Spleen (tissue), 11 donors: ENCODE measurements at regions not wholly inside any gene's neighbourhood (a gene's known extent, or its start where the extent isn't known, plus 50 kb on each side); places are given as distances from the start of the nearest gene placed in this dataset.

Source experiments
- DNase-seq: peaks from one replicate; pipeline ENCODE4 v3.0.0-alpha.2; 2020
- H3K27ac ChIP-seq, 8 donors: fragments of 200-600 bp; sonication (generic) in 7 of 8; 1 replicate in 4 of 8; 2 replicates in 4 of 8; pipeline versions ENCODE4 v1.5.0 to v1.8.0; 2016 to 2021; ENCODE audit warnings: inconsistent platforms in 4 of 8, mild to moderate bottlenecking in 4 of 8, moderate library complexity in 1 of 8
- H3K27me3 ChIP-seq, 7 donors: fragments of 200-600 bp; sonication (generic) in 6 of 7; replicated peaks in 1 of 7; 1 replicate in 4 of 7; 2 replicates in 3 of 7; pipeline versions ENCODE4 v1.5.0 to v1.8.0; 2016 to 2021; ENCODE audit warnings: inconsistent platforms in 3 of 7, mild to moderate bottlenecking in 1 of 7
- H3K36me3 ChIP-seq, 6 donors: fragments of 200-600 bp; sonication (generic) in 5 of 6; 1 replicate in 4 of 6; 2 replicates in 2 of 6; pipeline versions ENCODE4 v1.5.0 to v1.8.0; 2016 to 2021; ENCODE audit warnings: inconsistent platforms in 2 of 6
- H3K4me1 ChIP-seq, 6 donors: fragments of 200-600 bp; sonication (generic) in 5 of 6; 1 replicate in 3 of 6; 2 replicates in 3 of 6; pipeline versions ENCODE4 v1.5.0 to v1.8.0; 2016 to 2021; ENCODE audit warnings: inconsistent platforms in 3 of 6
- H3K4me3 ChIP-seq, 8 donors: fragments of 200-600 bp; sonication (generic) in 7 of 8; 1 replicate in 4 of 8; 2 replicates in 4 of 8; pipeline versions ENCODE4 v1.5.0 to v1.8.0; 2016 to 2021; ENCODE audit warnings: inconsistent platforms in 4 of 8, mild to moderate bottlenecking in 4 of 8, moderate library complexity in 2 of 8
- H3K9me3 ChIP-seq, 8 donors: fragments of 200-600 bp; sonication (generic) in 7 of 8; 1 replicate in 4 of 8; 2 replicates in 4 of 8; pipeline versions ENCODE4 v1.5.0 to v1.8.0; 2016 to 2021; ENCODE audit warnings: inconsistent platforms in 4 of 8
- POLR2A ChIP-seq, 3 donors: fragments of 450-650 bp; IDR thresholded peaks; one replicate each; pipeline ENCODE4 v1.5.1; 2017; ENCODE audit warnings: antibody characterized with exemption in 3 of 3, mild to moderate bottlenecking in 1 of 3
- POLR2AphosphoS5 ChIP-seq, 3 donors: sonication (generic); formaldehyde crosslinking; IDR thresholded peaks; one replicate each; pipeline ENCODE4 v1.5.1; 2017; ENCODE audit warnings: antibody characterized with exemption in 3 of 3
- whole genome bisulfite sequencing, 5 donors: extraction: QIAGEN DNeasy Blood & Tissue Kit in 3 of 5; methylation state at CpG; one replicate each; pipeline versions ENCODE4 v1.1.5 to v1.1.7; 2013 to 2018; 5-methylcytosine and 5-hydroxymethylcytosine counted together
- intact Hi-C: fragments of 100-400 bp; cut with DNase I; formaldehyde crosslinking; loops from one replicate; pipeline ENCODE4 v1.15.0; 2023; ENCODE audit warnings: low total_unique reads
- TF ChIP-seq, protein P1 (sequence below), 11 experiments: fragments of 200-600 bp in 7 of 11; fragments of 450-650 bp in 4 of 11; sonication (generic) in 4 of 11; IDR thresholded peaks in 8 of 11; conservative IDR thresholded peaks in 3 of 11; 1 replicate in 7 of 11; 2 replicates in 4 of 11; pipeline versions ENCODE4 v1.4.0 to v1.8.0; 2016 to 2021; ENCODE audit warnings: antibody characterized with exemption in 11 of 11, inconsistent platforms in 4 of 11, mild to moderate bottlenecking in 1 of 11
- donor health status: healthy with polysubstance abuse.
- donor health status: DM: no; HTN: no; CAD: no; lungs with moderate emphysema.
- donor health status: DM: no; HTN: no; CAD: no.
- donor health status: Bipolar disorder and iron deficiency.
- donor health status: healthy.
- donor health status: DM: no; HTN: no; CAD: no.
- donor health status: DM: yes; HTN: yes; CAD: no.

DNA sequence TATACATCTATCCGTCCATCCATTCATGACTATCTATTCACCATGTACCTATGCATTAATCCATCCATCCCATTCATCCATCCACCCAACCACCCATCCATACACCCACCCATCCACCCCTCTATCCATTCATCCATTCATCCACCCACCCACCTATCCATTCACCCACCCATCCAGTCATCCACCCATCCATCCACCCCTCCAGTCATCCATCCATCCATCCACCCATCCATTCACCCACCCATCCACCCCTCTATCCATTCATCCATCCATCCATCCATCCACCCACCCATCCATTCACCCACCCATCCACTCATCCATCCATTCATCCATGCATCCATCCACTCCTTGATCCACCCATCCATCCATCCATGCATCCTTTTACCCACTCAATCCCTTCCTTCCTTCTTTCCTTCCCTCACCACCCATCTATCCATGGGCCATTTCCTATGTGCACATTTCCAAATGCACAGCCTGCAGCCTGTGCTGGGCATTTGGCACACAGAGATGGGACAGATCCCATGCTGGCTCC is 100.8 kb upstream of the ADRA2C start:
- H3K36me3 ChIP-seq: no peaks in the 10 kb centered on the region

GRCh38 chr4:3663791-3664190 is 102.4 kb upstream of the ADRA2C start:
- H3K27me3 ChIP-seq: peaks cover 0 to 42% (median 0%) of the 10 kb centered on the region in 7 donors
- WGBS, 5 donors: 68 to 81% (median 73%) methylated on average over 4 to 6 of the region's 6 CpGs
- no peak overlapping the region for H3K4me3 ChIP-seq
- DNase-seq: no peak
- peaks cover 0 to 18% (median 12%) of the 10 kb centered on the region in 8 donors for H3K9me3 ChIP-seq
- no peaks in the 10 kb centered on the region for H3K36me3 ChIP-seq
- no peak overlapping the region for H3K27ac ChIP-seq
- TF ChIP-seq POLR2A (IDR thresholded peaks at IDR 0.05): no peak
- no peaks in the 10 kb centered on the region for H3K4me1 ChIP-seq
- intact Hi-C loops: no loop called here

More for the DNA sequence above, 100.8 kb upstream of the ADRA2C start:
- DNase-seq: no peak
- 73 to 95% (median 83%) methylated on average over 1 of the region's 1 CpG for WGBS, 5 donors
- no peak overlapping the region for H3K4me3 ChIP-seq
- H3K9me3 ChIP-seq: peaks cover 0 to 18% (median 12%) of the 10 kb centered on the region in 8 donors
- TF ChIP-seq POLR2AphosphoS5 (IDR thresholded peaks at IDR 0.05) (no peak), POLR2A (IDR thresholded peaks at IDR 0.05) (no peak)
- TF ChIP-seq, protein P1, sequence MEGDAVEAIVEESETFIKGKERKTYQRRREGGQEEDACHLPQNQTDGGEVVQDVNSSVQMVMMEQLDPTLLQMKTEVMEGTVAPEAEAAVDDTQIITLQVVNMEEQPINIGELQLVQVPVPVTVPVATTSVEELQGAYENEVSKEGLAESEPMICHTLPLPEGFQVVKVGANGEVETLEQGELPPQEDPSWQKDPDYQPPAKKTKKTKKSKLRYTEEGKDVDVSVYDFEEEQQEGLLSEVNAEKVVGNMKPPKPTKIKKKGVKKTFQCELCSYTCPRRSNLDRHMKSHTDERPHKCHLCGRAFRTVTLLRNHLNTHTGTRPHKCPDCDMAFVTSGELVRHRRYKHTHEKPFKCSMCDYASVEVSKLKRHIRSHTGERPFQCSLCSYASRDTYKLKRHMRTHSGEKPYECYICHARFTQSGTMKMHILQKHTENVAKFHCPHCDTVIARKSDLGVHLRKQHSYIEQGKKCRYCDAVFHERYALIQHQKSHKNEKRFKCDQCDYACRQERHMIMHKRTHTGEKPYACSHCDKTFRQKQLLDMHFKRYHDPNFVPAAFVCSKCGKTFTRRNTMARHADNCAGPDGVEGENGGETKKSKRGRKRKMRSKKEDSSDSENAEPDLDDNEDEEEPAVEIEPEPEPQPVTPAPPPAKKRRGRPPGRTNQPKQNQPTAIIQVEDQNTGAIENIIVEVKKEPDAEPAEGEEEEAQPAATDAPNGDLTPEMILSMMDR (IDR thresholded peaks at IDR 0.05 in 8 of 11, conservative IDR thresholded peaks at IDR 0.05 in 3 of 11): no peak
- no peaks in the 10 kb centered on the region for H3K4me1 ChIP-seq
- no peak overlapping the region for H3K27ac ChIP-seq
- H3K27me3 ChIP-seq: peaks cover 0 to 42% (median 0%) of the 10 kb centered on the region in 7 donors
- intact Hi-C loops: no loop called here

DNA sequence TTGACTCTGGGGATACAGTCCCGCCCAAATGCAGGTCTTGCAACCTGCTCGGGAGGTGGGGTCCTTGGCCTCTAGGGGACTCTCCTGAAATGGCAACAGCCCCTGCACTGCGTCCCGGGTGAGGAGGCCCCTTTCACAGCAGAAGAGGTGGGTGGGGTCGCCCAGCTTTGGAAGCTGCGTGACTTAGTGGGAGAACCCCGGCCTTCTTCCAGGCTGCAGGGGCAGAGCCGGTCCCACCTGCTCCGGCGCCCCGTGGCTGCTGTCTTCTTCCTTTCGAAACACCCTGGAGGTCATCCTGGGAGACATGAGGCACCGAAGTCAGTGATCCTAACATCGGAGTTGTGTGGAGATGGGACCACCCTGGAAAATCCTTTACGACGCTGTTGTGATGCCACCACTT is 103.7 kb upstream of the ADRA2C start:
- TF ChIP-seq POLR2A (IDR thresholded peaks at IDR 0.05) (no peak), POLR2AphosphoS5 (IDR thresholded peaks at IDR 0.05) (no peak)
- TF ChIP-seq, protein P1 (IDR thresholded peaks at IDR 0.05 in 8 of 11, conservative IDR thresholded peaks at IDR 0.05 in 3 of 11): no peak
- 75 to 85% (median 78%) methylated on average over 8 to 16 of the region's 16 CpGs for WGBS, 5 donors
- Histone ChIP-seq H3K4me3 (no peak overlapping the region), H3K27me3 (peaks cover 0 to 55% (median 0%) of the 10 kb centered on the region in 7 donors), H3K27ac (no peak overlapping the region), H3K36me3 (no peaks in the 10 kb centered on the region), H3K4me1 (no peaks in the 10 kb centered on the region), H3K9me3 (peaks cover 0 to 13% (median 11%) of the 10 kb centered on the region in 8 donors)
- DNase-seq: no peak
- intact Hi-C loops: no loop called here

GRCh38 chr4:3661989-3662388 is 104.2 kb upstream of the ADRA2C start:
- H3K9me3 ChIP-seq: peaks cover 0 to 8% (median 6%) of the 10 kb centered on the region in 8 donors
- WGBS, 5 donors: 57 to 81% (median 69%) methylated on average over 5 to 14 of the region's 14 CpGs
- H3K4me1 ChIP-seq: no peaks in the 10 kb centered on the region
- no peak overlapping the region for H3K4me3 ChIP-seq
- no peak for DNase-seq
- H3K27me3 ChIP-seq: peaks cover 0 to 60% (median 0%) of the 10 kb centered on the region in 7 donors
- H3K36me3 ChIP-seq: no peaks in the 10 kb centered on the region
- TF ChIP-seq POLR2A (IDR thresholded peaks at IDR 0.05) (no peak), POLR2AphosphoS5 (IDR thresholded peaks at IDR 0.05) (no peak)
- TF ChIP-seq, protein P1 (IDR thresholded peaks at IDR 0.05 in 8 of 11, conservative IDR thresholded peaks at IDR 0.05 in 3 of 11): no peak
- intact Hi-C loops: no loop called here
- H3K27ac ChIP-seq: no peak overlapping the region
